GM23338 (cell line): ENCODE measurements at regions not wholly inside any gene's neighbourhood (a gene's known extent, or its start where the extent isn't known, plus 50 kb on each side); places are given as distances from the start of the nearest gene placed in this dataset.

Experiments
- CTCF ChIP-seq, 2 experiments: fragments of 200-600 bp in 1 of 2; sonication (generic) in 1 of 2; conservative IDR thresholded peaks; 2 replicates each; pipeline versions ENCODE4 v1.5.1 to v1.6.1; 2016 to 2017; ENCODE audit warnings: antibody characterized with exemption in 2 of 2, low read depth in 2 of 2, mild to moderate bottlenecking in 2 of 2, moderate library complexity in 1 of 2
- EZH2 ChIP-seq: fragments of 200-600 bp; sonication (generic); IDR thresholded peaks from one replicate; pipeline ENCODE4 v1.8.0; 2017; ENCODE audit warnings: antibody characterized with exemption, mild to moderate bottlenecking, low read depth; ENCODE audit not compliant: unreplicated experiment
- POLR2AphosphoS5 ChIP-seq: IDR thresholded peaks from 2 replicates; pipeline ENCODE4 v1.6.1; 2016; ENCODE audit warnings: antibody characterized with exemption, low read depth

GRCh38 chr9:124133727-124134126, 122.2 kb downstream of the LHX2 start:
- TF ChIP-seq CTCF (conservative IDR thresholded peaks at IDR 0.05; ENCODE audit: low read depth in 2 of 2) (peak in 1 of 2 experiments; percentile 59; a peak in 2 of 4 replicates), EZH2 (no peak), POLR2AphosphoS5 (no peak)
